ENCODE measurements at regions not wholly inside any gene's neighbourhood (a gene's known extent, or its start where the extent isn't known, plus 50 kb on each side); places are given as distances from the start of the nearest gene placed in this dataset.

DNA sequence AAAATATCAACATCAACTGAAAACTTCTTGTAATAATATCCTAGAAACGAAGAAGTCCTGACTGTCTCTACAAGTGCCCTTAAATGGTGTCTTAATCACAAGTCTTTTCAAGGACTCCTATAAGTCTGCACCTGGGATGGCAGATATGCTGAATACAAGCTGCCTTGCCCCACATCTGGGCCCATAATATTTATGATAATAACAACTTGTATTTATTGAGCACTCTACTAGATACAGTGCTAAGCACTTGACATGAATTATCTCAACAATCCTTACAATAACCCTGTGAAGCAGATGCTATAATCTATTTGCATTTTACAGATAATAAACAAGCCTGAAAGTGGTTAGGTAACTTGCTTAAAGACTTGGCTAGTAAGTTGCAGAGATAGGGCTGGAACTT lies 78.0 kb upstream of the ZNF648 start:
- TF ChIP-seq GATA2 (IDR thresholded peaks at IDR 0.05; ENCODE audit: low read depth, low read length) (no peak), GATA3 (IDR thresholded peaks at IDR 0.05; ENCODE audit: low read depth, low read length) (no peak)
